Mesothelial cell of epicardium (in vitro differentiated cells): ENCODE measurements at regions not wholly inside any gene's neighbourhood (a gene's known extent, or its start where the extent isn't known, plus 50 kb on each side); places are given as distances from the start of the nearest gene placed in this dataset.
"Not testable (repeated sequence)": the region's sequence is repeated elsewhere in the genome, so short reads cannot be mapped to it uniquely, and the experiment has no call there.

Source experiments
- DNase-seq, 2 experiments: peaks; one replicate each; pipeline ENCODE4 v3.0.0; 2021; ENCODE audit warnings: low spot score in 2 of 2; ENCODE audit not compliant: unreplicated experiment in 2 of 2
- H3K27ac Mint-ChIP-seq: 2 replicates; pipeline ENCODE4 v1.8.0; 2021; ENCODE audit warnings: mixed read lengths
- H3K27me3 Mint-ChIP-seq: 2 replicates; pipeline ENCODE4 v1.8.0; 2021; ENCODE audit warnings: low read depth, mixed read lengths
- H3K36me3 Mint-ChIP-seq: 2 replicates; pipeline ENCODE4 v1.8.0; 2021; ENCODE audit warnings: mixed read lengths
- H3K4me1 Mint-ChIP-seq: 2 replicates; pipeline ENCODE4 v1.8.0; 2021; ENCODE audit warnings: mixed read lengths
- H3K4me3 Mint-ChIP-seq: 2 replicates; pipeline ENCODE4 v1.8.0; 2021; ENCODE audit warnings: mild to moderate bottlenecking, moderate library complexity, mixed read lengths
- H3K9me3 Mint-ChIP-seq: 2 replicates; pipeline ENCODE4 v1.8.0; 2021; ENCODE audit warnings: mixed read lengths
- TF ChIP-seq, protein P1 (sequence below): fragments of 200-600 bp; sonication (generic); IDR thresholded peaks from one replicate; pipeline ENCODE4 v1.5.0; 2021; ENCODE audit warnings: antibody characterized with exemption; ENCODE audit not compliant: unreplicated experiment

DNA sequence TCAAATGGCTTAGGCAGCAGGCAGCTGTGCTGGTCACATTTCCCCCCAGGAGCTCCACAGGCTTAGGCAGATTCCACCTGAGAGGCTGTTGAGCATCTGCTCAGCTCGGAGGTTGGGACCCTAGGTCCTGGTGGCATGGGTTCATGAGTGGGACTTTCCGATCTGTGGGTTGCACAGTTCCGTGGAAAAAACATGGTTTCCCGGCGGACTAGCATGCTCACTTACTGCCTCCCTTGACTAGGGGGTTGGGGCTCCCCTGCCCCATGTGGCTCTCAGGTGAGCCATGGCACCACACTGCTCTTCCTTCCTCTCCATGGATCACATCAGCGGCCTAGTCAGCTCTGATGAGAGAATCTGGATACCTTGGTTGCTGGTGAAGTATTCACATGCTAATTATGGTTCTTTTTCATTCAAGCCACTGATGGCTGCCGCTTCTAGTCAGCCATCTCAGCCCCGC lies 685.1 kb downstream of the METTL15 start:
- Mint-ChIP-seq H3K4me3 (no peak overlapping the region), H3K27ac (no peak overlapping the region), H3K27me3 (no peaks in the 10 kb centered on the region), H3K9me3 (peaks cover 42% of the 10 kb centered on the region), H3K36me3 (no peaks in the 10 kb centered on the region), H3K4me1 (no peaks in the 10 kb centered on the region)
- TF ChIP-seq, protein P1, sequence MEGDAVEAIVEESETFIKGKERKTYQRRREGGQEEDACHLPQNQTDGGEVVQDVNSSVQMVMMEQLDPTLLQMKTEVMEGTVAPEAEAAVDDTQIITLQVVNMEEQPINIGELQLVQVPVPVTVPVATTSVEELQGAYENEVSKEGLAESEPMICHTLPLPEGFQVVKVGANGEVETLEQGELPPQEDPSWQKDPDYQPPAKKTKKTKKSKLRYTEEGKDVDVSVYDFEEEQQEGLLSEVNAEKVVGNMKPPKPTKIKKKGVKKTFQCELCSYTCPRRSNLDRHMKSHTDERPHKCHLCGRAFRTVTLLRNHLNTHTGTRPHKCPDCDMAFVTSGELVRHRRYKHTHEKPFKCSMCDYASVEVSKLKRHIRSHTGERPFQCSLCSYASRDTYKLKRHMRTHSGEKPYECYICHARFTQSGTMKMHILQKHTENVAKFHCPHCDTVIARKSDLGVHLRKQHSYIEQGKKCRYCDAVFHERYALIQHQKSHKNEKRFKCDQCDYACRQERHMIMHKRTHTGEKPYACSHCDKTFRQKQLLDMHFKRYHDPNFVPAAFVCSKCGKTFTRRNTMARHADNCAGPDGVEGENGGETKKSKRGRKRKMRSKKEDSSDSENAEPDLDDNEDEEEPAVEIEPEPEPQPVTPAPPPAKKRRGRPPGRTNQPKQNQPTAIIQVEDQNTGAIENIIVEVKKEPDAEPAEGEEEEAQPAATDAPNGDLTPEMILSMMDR, result no peak
- no peak for DNase-seq

- Mint-ChIP-seq H3K36me3 (no peaks in the 10 kb centered on the region), H3K4me3 (no peak overlapping the region), H3K4me1 (no peaks in the 10 kb centered on the region), H3K27me3 (no peaks in the 10 kb centered on the region), H3K27ac (no peak overlapping the region), H3K9me3 (peaks cover 46% of the 10 kb centered on the region)
- DNase-seq, result no peak
- TF ChIP-seq, protein P1, result no peak
These were observed 684.7 kb downstream of the METTL15 start for GRCh38 chr11:28792856-28793255.

DNA sequence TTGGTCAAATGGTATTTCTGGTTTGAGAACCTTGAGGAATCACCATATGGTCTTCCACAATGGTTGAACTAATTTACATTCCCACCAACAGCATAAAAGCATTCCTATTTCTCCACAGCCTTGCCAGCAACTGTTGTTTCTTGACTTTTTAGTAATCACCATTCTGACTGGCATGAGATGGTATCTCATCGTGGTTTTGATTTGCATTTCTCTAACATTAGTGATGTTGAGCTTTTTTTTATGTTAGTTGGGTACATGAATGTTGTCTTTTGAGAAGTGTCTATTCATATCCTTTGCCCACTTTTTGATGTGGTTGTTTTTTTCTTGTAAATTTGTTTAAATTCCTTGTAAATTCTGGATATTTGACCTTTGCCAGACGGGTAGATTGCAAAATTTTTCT lies 679.7 kb downstream of the METTL15 start:
- peaks cover 76% of the 10 kb centered on the region for H3K9me3 Mint-ChIP-seq
- not testable (repeated sequence) for H3K4me1 Mint-ChIP-seq, H3K36me3 Mint-ChIP-seq

GRCh38 chr11:28777126-28777525 lies 668.9 kb downstream of the METTL15 start:
- TF ChIP-seq, protein P1, result no peak
- no peak for DNase-seq
- Mint-ChIP-seq H3K27me3 (no peaks in the 10 kb centered on the region), H3K4me1 (no peaks in the 10 kb centered on the region), H3K27ac (no peak overlapping the region), H3K9me3 (peaks cover 53% of the 10 kb centered on the region), H3K36me3 (peaks cover 15% of the 10 kb centered on the region), H3K4me3 (no peak overlapping the region)

More for the DNA sequence above, 679.7 kb downstream of the METTL15 start:
- H3K27me3 Mint-ChIP-seq, H3K27ac Mint-ChIP-seq, DNase-seq, H3K4me3 Mint-ChIP-seq: not testable (repeated sequence)

- peaks cover 62% of the 10 kb centered on the region for H3K9me3 Mint-ChIP-seq
- peaks cover 12% of the 10 kb centered on the region for H3K36me3 Mint-ChIP-seq
- DNase-seq, result no peak
- H3K27me3 Mint-ChIP-seq, result no peaks in the 10 kb centered on the region
- TF ChIP-seq, protein P1, result no peak
- no peak overlapping the region for H3K27ac Mint-ChIP-seq
- H3K4me1 Mint-ChIP-seq, result no peaks in the 10 kb centered on the region
- H3K4me3 Mint-ChIP-seq, result no peak overlapping the region
These were observed 665.4 kb downstream of the METTL15 start for GRCh38 chr11:28773606-28774005.

- Mint-ChIP-seq H3K4me3 (no peak overlapping the region), H3K27ac (no peak overlapping the region), H3K9me3 (peaks cover 66% of the 10 kb centered on the region), H3K27me3 (no peaks in the 10 kb centered on the region), H3K36me3 (peaks cover 12% of the 10 kb centered on the region), H3K4me1 (no peaks in the 10 kb centered on the region)
- TF ChIP-seq, protein P1, result no peak
- no peak for DNase-seq
These were observed 662.6 kb downstream of the METTL15 start for GRCh38 chr11:28770806-28771205.
